GM21528 (cell line): ENCODE measurements at regions not wholly inside any gene's neighbourhood (a gene's known extent, or its start where the extent isn't known, plus 50 kb on each side); places are given as distances from the start of the nearest gene placed in this dataset.

Experiments
- ATAC-seq: cut with Tn5 transposase; IDR thresholded peaks from one replicate; pipeline ENCODE4 v1.9.1; 2021; ENCODE audit warnings: mild to moderate bottlenecking, moderate library complexity; ENCODE audit not compliant: unreplicated experiment, low FRiP score

DNA sequence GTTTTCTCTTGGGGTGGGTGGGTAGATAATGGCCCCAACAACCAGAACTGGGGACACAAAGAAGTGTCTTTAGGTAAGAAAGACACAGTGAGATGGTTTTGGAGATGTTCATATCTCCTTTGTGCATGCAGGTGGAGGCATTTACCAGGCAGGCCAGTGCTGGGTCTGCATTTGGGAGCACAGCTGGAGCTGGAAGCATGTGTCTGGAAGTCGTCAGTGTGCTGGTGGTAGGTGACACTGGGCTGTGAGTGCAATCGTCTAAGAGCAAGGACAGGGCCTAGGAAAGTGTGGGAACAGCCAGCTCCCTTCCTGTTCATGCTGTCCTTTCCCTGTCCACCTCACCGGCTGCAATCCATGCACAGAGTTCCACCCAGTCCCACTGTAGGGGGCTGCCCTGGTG lies 88.3 kb upstream of the ZNF32 start:
- ATAC-seq: no peak

GRCh38 chr10:43735907-43736306 lies 87.2 kb upstream of the ZNF32 start:
- ATAC-seq: no peak

DNA sequence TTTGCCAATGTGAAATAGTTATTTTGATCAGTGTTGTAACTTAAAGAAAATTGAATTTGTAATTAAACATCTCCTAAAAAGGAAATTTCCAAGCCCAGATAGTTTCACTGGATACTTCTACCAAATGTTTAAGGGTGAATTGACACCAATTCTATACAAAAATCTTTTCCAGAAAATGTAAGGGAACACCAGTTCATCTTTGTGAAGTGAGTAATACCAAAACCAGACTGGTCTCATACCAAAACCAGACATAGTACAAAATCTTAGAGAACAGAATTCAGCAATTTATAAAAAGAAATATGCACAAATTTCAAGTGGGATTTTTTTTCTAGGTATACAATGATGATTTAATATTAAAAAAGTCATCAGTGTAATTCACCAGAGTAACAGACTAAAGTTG lies 86.0 kb upstream of the ZNF32 start:
- ATAC-seq: no peak

GRCh38 chr10:43731486-43731885 lies 82.8 kb upstream of the ZNF32 start:
- no peak for ATAC-seq

DNA sequence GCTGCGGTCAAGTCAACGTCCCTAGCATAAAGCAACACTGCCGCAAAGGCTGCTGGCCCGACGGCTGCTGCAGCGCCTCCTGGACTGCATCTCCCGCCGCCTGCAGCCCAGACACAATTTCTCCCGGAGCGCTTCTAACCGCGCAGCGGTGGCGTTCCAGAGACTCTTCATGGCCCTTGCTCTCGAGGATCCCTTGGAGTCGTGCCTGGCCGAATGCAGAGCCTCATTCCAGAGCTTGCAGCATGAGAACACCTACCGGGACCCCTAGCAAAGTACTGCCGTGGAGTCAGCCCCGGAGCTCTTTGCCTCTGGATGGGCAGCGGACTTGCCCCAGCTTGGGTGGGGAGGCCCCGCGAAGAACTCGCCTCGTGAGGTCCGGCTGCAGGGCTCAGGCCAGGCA lies 79.7 kb upstream of the ZNF32 start:
- ATAC-seq: no peak

GRCh38 chr10:43727935-43728334 lies 79.3 kb upstream of the ZNF32 start:
- ATAC-seq: no peak

GRCh38 chr10:43715334-43715733 lies 66.7 kb upstream of the ZNF32 start:
- no peak for ATAC-seq

DNA sequence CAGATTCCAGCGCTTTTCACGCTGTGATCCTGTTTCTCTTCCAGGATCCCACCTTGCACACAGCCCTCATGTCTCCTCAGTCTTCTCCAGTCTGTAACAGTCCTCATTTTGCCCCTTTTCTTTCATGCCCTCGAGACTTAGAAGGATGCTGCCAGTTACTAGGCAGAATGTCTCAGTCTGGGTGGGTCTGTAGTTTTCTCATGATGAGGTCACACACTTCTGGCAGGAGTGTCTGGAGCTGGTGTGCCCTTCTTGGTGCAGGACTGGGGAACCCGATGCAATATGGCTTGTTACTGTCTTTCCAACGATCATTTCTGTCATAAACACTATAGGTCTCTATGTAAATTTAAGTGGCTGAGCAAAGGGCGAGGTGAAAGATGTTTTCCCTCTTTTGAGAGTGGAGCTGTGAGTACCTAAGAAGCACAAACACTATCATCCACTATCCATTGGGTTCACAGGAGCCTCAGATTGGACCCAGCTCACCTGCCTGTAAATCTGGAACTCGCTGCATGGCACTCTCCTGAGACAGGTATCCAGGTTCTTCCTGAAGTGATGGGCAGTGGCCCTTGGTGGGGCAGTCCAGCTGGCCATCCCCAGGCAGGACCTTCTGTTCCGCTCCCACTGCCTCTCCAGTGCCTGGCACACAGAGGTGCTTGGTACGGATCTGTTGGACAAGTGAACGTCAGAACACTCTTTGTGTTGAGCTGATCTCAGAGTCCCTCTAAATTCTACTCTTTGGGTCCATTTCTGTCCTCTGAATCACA lies 64.3 kb upstream of the ZNF32 start:
- no peak for ATAC-seq

DNA sequence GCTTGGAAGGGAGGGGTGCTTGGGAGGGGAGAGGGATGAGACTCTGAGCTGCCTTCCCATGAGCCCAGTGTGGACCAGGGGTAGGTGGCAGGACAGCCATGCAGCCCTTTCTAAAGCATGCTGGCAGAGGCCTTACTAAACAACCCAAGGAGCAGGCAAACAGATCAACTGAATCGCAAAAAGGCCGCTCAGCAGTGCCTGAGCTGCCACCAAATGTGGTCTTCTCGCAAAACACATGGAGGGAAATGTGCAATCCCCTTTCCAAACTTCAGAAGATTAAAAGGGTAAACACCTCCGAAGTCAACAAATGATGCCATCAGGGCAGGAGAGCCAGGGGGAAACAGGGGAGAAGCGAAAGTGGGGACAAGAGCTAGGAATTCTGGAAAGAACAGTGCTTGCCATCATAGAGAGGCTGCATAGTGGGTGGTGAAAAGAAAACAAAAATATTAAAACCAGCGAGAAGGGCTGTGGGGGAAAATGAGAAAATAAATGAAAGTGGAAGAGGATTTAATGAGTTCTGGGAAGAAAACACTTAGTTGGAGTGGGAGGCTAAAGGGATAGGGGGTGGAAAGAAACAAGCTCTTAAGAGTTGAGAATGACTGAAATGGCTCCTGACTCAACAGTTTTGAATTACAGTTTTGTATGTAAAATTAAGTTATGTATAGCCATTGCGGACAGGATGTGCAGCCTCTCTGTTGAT lies 62.2 kb upstream of the ZNF32 start:
- ATAC-seq: no peak

- no peak for ATAC-seq
These were observed 59.6 kb upstream of the ZNF32 start for GRCh38 chr10:43708262-43708661.

DNA sequence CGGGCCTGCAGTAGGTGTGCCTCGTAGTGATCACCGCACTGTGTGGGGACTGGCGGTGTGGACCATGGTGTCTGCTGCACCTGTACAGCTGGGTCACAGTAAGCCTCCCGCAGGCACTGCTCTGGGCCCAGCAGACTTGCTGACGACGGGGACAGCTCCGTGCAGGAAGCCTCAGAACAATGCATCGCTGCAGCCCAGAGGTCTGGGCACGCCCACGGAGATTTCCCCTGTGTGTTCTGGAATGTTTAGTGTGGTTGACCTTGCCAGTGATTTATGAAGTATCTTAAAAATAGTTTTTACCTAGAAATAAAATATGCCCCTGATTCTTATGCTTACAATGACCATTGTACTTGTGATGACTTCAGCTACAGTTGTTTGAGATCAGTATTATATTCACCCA lies 59.1 kb upstream of the ZNF32 start:
- ATAC-seq: no peak

- ATAC-seq: no peak
These were observed 57.5 kb upstream of the ZNF32 start for GRCh38 chr10:43706166-43706565.

DNA sequence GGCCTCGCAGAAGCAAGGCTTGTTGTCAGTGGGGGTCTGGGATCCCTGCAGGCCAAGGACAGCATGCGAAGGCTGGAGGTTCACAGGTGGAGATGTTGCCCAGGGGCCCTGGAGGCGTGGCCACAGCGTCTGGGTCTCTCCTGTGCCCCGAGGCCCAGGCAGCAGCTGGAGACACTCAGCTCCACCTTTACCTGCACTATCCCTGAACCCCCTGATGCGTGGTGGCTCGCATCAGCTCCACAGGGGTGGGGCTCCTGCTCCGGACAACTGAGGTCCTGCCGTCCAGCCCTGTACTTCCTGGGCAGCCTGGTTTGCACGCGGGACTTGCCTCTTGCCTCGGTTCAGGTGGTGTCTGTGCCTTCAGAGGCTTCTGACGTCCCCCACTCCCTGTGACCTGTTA lies 54.6 kb upstream of the ZNF32 start:
- no peak for ATAC-seq

DNA sequence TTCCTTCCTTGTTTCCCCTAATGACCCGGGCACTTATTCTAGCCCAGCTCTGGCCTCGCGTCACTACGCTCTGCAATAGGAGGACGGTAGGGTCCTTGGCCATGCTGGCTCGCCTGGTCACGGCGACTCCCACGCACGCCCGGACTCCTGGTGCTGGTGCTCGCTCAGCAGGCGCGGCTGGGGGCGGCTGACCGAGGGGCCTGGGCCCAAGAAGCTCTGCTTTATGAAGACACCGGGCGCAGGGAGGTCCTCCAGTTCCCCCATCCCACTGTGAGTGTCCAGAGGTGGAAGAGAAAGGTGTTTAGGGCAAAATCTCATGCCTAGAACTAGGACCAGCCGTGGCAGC lies 54.2 kb upstream of the ZNF32 start:
- ATAC-seq: no peak

DNA sequence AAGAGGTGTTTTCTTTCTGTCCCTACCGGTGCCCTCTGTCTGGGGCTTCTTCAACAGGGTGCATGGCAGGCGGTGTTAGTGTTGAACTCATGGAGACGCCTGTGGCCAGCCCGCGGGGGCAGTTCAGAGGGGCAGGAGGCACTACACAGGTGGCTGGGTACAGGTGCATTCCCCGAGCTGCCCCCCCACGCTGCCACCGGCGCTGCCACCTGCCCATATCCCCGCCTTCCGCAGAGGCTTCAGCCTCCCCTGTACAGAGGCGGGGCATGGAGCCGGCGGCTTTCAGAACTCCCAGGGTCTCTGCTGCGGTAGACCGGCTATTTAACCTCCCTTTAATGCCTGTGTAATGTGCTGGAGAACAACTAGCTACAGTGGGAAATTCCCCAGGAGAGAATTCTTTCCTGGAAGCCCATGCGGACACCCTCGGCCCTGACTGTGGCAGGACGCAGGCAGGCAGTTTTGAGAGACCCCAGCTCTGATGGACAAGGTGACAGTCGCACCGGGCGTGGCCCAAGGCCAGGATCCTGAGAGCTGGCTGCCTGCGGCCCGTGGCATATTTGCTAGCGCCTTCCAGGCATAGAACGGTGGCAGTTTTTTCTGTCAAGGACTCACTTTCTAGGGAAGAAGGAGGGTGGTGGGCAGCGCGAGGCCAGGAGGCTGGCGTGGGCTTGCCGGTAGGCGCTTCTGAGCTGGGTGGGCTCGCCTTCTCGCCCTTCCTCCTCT lies 53.7 kb upstream of the ZNF32 start:
- ATAC-seq: no peak

DNA sequence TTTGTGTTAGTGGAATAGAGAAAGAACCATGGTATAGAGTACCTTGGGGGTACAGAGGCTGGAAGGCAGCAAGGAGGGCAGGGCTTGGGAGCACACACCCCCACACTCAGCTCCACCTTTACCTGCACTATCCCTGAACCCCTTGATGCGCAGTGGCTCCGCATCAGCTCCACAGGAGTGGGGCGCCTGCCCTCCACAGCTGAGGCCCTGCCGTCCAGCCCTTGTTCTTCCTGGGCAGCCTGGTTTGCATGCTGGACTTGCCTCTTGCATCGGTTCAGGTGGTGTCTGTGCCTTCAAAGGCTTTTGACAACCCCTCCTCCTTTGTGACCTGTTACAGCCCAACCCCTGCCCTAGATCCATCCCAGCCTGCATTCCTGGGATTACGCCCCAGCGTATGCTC lies 52.6 kb upstream of the ZNF32 start:
- no peak for ATAC-seq

- ATAC-seq: no peak
These were observed 51.6 kb upstream of the ZNF32 start for GRCh38 chr10:43700306-43700705.

GRCh38 chr10:43699516-43699915 lies 50.8 kb upstream of the ZNF32 start:
- no peak for ATAC-seq
